Tibial nerve (tissue), 4 donors: ENCODE measurements at regions not wholly inside any gene's neighbourhood (a gene's known extent, or its start where the extent isn't known, plus 50 kb on each side); places are given as distances from the start of the nearest gene placed in this dataset.
"Not testable (repeated sequence)": the region's sequence is repeated elsewhere in the genome, so short reads cannot be mapped to it uniquely, and the experiment has no call there.

Experiments
- DNase-seq, 2 donors: peaks; one replicate each; pipeline ENCODE4 v3.0.0-alpha.2; 2019; ENCODE audit warnings: low spot score in 2 of 2
- H3K27ac ChIP-seq, 4 donors: fragments of 200-600 bp; sonication (generic) in 3 of 4; one replicate each; pipeline ENCODE4 v1.5.1; 2017 to 2019; ENCODE audit warnings: mild to moderate bottlenecking in 1 of 4
- H3K27me3 ChIP-seq, 2 donors: fragments of 200-600 bp; sonication (generic) in 1 of 2; one replicate each; pipeline versions ENCODE4 v1.5.1 to v1.6.0; 2017 to 2019
- H3K36me3 ChIP-seq, 3 donors: fragments of 200-600 bp; sonication (generic); one replicate each; pipeline ENCODE4 v1.5.1; 2018 to 2019
- H3K4me1 ChIP-seq, 4 donors: fragments of 200-600 bp; sonication (generic) in 3 of 4; one replicate each; pipeline ENCODE4 v1.5.1; 2017 to 2019
- H3K4me3 ChIP-seq, 4 donors: fragments of 200-600 bp; sonication (generic) in 3 of 4; one replicate each; pipeline ENCODE4 v1.5.1; 2017 to 2019; ENCODE audit warnings: mild to moderate bottlenecking in 1 of 4, moderate library complexity in 1 of 4
- H3K9me3 ChIP-seq, 4 donors: fragments of 200-600 bp; sonication (generic) in 3 of 4; one replicate each; pipeline ENCODE4 v1.5.1; 2017 to 2019
- CTCF ChIP-seq, 5 experiments: fragments of 200-600 bp in 3 of 5; fragments of 450-650 bp in 2 of 5; sonication (generic) in 3 of 5; IDR thresholded peaks; one replicate each; pipeline ENCODE4 v1.5.1; 2016 to 2019; ENCODE audit warnings: antibody characterized with exemption in 5 of 5, mild to moderate bottlenecking in 3 of 5, moderate library complexity in 2 of 5
- EP300 ChIP-seq, 2 donors: sonication (generic); formaldehyde crosslinking; IDR thresholded peaks; one replicate each; pipeline ENCODE4 v1.6.1; 2017; ENCODE audit warnings: antibody characterized with exemption in 2 of 2, mild to moderate bottlenecking in 1 of 2
- POLR2A ChIP-seq, 2 donors: fragments of 450-650 bp; IDR thresholded peaks; one replicate each; pipeline ENCODE4 v1.6.1; 2017; ENCODE audit warnings: antibody characterized with exemption in 2 of 2, mild to moderate bottlenecking in 2 of 2, moderate library complexity in 2 of 2
- WGBS, 2 donors: methylation state at CpG; one replicate each; pipeline ENCODE4 v1.1.5; 2018; 5-methylcytosine and 5-hydroxymethylcytosine counted together

GRCh38 chr6:26187292-26187691 lies 100.1 kb downstream of the HFE start:
- peaks cover 0 to 18% of the 10 kb centered on the region in 2 donors for H3K27me3 ChIP-seq
- H3K4me3 ChIP-seq: no peak overlapping the region
- TF ChIP-seq CTCF (IDR thresholded peaks at IDR 0.05): no peak
- TF ChIP-seq POLR2A (IDR thresholded peaks at IDR 0.05): no peak
- TF ChIP-seq EP300 (IDR thresholded peaks at IDR 0.05): no peak
- H3K27ac ChIP-seq: no peak overlapping the region
- no peak for DNase-seq
- H3K36me3 ChIP-seq: no peaks in the 10 kb centered on the region
- WGBS, 2 donors: 73 to 79% methylated on average over 3 of the region's 3 CpGs
- H3K4me1 ChIP-seq: peaks cover 0 to 21% (median 3%) of the 10 kb centered on the region in 4 donors
- H3K9me3 ChIP-seq: no peaks in the 10 kb centered on the region

GRCh38 chr6:26187981-26188635 lies 100.9 kb downstream of the HFE start:
- Histone ChIP-seq H3K9me3 (no peaks in the 10 kb centered on the region), H3K4me1 (peaks cover 0 to 21% (median 3%) of the 10 kb centered on the region in 4 donors), H3K27me3 (peaks cover 0 to 18% of the 10 kb centered on the region in 2 donors), H3K4me3 (peak overlapping the region; percentile 32 to 62 (median 55)), H3K36me3 (no peaks in the 10 kb centered on the region), H3K27ac (peak overlapping the region in 3 of 4 donors; percentile 61 to 84 (median 72))
- TF ChIP-seq POLR2A (IDR thresholded peaks at IDR 0.05): no peak
- no peak for DNase-seq
- 9 to 14% methylated on average over 20 of the region's 20 CpGs for WGBS, 2 donors

GRCh38 chr6:26191512-26191911 lies 104.3 kb downstream of the HFE start:
- DNase-seq, H3K9me3 ChIP-seq, H3K4me3 ChIP-seq, H3K27ac ChIP-seq, H3K36me3 ChIP-seq: not testable (repeated sequence)
- Histone ChIP-seq H3K27me3 (peaks cover 0 to 31% of the 10 kb centered on the region in 2 donors), H3K4me1 (peaks cover 0 to 25% (median 3%) of the 10 kb centered on the region in 4 donors)
- 78 to 85% methylated on average over 8 of the region's 8 CpGs for WGBS, 2 donors

- Histone ChIP-seq H3K36me3 (no peaks in the 10 kb centered on the region), H3K27me3 (peaks cover 0 to 42% of the 10 kb centered on the region in 2 donors), H3K4me1 (peaks cover 0 to 15% (median 3%) of the 10 kb centered on the region in 4 donors), H3K9me3 (no peaks in the 10 kb centered on the region), H3K4me3 (no peak overlapping the region), H3K27ac (peak overlapping the region in 2 of 4 donors; percentile 90 to 96)
- TF ChIP-seq POLR2A (IDR thresholded peaks at IDR 0.05): no peak
- no peak for TF ChIP-seq CTCF (IDR thresholded peaks at IDR 0.05)
- TF ChIP-seq EP300 (IDR thresholded peaks at IDR 0.05): no peak
- no peak for DNase-seq
- WGBS, 2 donors: 95 to 97% methylated on average over 1 of the region's 1 CpG
These were observed 106.5 kb downstream of the HFE start for GRCh38 chr6:26193467-26194328.

GRCh38 chr6:26194329-26194701 lies 107.1 kb downstream of the HFE start:
- WGBS, 2 donors: 51 to 58% methylated on average over 3 of the region's 3 CpGs

More at GRCh38 chr6:26194329-26194701, 107.1 kb downstream of the HFE start:
- H3K4me3 ChIP-seq: no peak overlapping the region
- H3K36me3 ChIP-seq: no peaks in the 10 kb centered on the region
- peaks cover 0 to 43% of the 10 kb centered on the region in 2 donors for H3K27me3 ChIP-seq
- peaks cover 0 to 15% (median 1%) of the 10 kb centered on the region in 4 donors for H3K4me1 ChIP-seq
- H3K9me3 ChIP-seq: no peaks in the 10 kb centered on the region
- peak overlapping the region; percentile 50 to 96 (median 90) for H3K27ac ChIP-seq
- TF ChIP-seq POLR2A (IDR thresholded peaks at IDR 0.05) (no peak), CTCF (IDR thresholded peaks at IDR 0.05) (no peak), EP300 (IDR thresholded peaks at IDR 0.05) (no peak)
- no peak for DNase-seq
